Lower leg skin (tissue), 4 donors: ENCODE measurements at regions not wholly inside any gene's neighbourhood (a gene's known extent, or its start where the extent isn't known, plus 50 kb on each side); places are given as distances from the start of the nearest gene placed in this dataset.

Source experiments
- DNase-seq, 2 donors: peaks; one replicate each; pipeline ENCODE4 v3.0.0-alpha.2; 2019; ENCODE audit warnings: low spot score in 2 of 2
- H3K4me3 ChIP-seq: fragments of 200-600 bp; sonication (generic); 2 replicates; pipeline ENCODE4 v1.5.1; 2017; ENCODE audit warnings: mild to moderate bottlenecking, low read depth; ENCODE audit not compliant: poor library complexity, severe bottlenecking
- CTCF ChIP-seq, 3 donors: fragments of 450-650 bp; IDR thresholded peaks; one replicate each; pipeline ENCODE4 v1.5.1; 2016; ENCODE audit warnings: antibody characterized with exemption in 3 of 3, mild to moderate bottlenecking in 3 of 3, moderate library complexity in 2 of 3
- POLR2A ChIP-seq, 2 donors: fragments of 450-650 bp; IDR thresholded peaks; one replicate each; pipeline ENCODE4 v1.6.1; 2016 to 2017; ENCODE audit warnings: antibody characterized with exemption in 2 of 2, mild to moderate bottlenecking in 1 of 2, moderate library complexity in 1 of 2
- WGBS, 2 donors: methylation state at CpG; one replicate each; pipeline ENCODE4 v1.1.5; 2018; 5-methylcytosine and 5-hydroxymethylcytosine counted together
- intact Hi-C: fragments of 100-400 bp; cut with DNase I; formaldehyde crosslinking; loops from one replicate; pipeline ENCODE4 v1.15.0; 2023; ENCODE audit warnings: low total_unique reads

GRCh38 chr2:156219491-156220100 lies 112.9 kb downstream of the NR4A2 start:
- DNase-seq, result peak in 1 of 2 donors; percentile 80
- intact Hi-C loops, result no loop called here
- no peak overlapping the region for H3K4me3 ChIP-seq
- WGBS, 2 donors, result 75 to 86% methylated on average over 4 of the region's 4 CpGs
- no peak for TF ChIP-seq CTCF (IDR thresholded peaks at IDR 0.05)
- no peak for TF ChIP-seq POLR2A (IDR thresholded peaks at IDR 0.05)

GRCh38 chr2:156215656-156216055 lies 116.9 kb downstream of the NR4A2 start:
- TF ChIP-seq CTCF (IDR thresholded peaks at IDR 0.05), result no peak
- DNase-seq, result no peak
- intact Hi-C loops, result no loop called here

DNA sequence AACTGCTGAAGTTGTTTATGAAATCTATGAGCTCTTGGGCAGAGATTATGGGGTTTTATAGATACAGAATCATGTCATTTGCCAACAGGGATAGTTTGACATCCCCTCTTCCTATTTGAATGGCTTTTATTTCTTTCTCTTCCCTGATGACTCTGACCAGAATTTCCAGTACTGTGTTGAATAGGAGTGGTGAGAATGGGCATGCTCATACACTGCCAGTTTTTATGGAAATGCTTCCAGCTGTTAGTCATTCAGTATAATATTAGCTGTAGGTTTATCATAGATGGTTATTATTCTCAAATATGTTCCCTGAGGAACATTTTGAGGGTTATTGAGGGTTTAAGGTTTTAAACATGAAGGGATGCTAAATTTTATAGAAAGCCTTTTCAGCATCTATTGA lies 121.2 kb downstream of the NR4A2 start:
- intact Hi-C loops, result no loop called here
- no peak for TF ChIP-seq CTCF (IDR thresholded peaks at IDR 0.05)
- no peak for TF ChIP-seq POLR2A (IDR thresholded peaks at IDR 0.05)
- DNase-seq, result no peak
- no peak overlapping the region for H3K4me3 ChIP-seq

More at GRCh38 chr2:156215656-156216055, 116.9 kb downstream of the NR4A2 start:
- 71 to 74% methylated on average over 2 of the region's 2 CpGs for WGBS, 2 donors
- no peak overlapping the region for H3K4me3 ChIP-seq

DNA sequence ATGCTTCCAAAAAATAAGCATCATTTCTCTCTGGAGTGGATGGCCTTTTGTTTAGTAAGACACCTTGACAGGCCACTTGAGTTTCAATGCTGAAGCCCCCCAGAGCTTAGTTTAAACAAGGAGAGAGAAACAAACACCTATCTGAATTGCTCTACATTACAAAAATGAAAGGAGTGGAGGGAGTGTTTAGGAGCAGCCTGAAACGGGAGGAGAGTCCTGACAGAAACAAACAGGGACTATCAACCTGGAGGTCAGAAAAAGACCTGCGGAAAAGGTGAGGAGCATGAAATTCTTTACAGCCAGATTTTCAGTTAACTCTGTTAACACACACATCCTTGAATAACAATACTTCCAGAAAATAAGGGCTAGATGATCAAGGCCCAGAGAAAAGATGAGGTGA lies 126.2 kb downstream of the NR4A2 start:
- WGBS, 2 donors, result 50 to 51% methylated on average over 2 of the region's 2 CpGs
- no peak for DNase-seq
- TF ChIP-seq POLR2A (IDR thresholded peaks at IDR 0.05) (no peak), CTCF (IDR thresholded peaks at IDR 0.05) (no peak)
- intact Hi-C loops, result no loop called here
- no peak overlapping the region for H3K4me3 ChIP-seq

GRCh38 chr2:156199588-156199987 lies 132.9 kb downstream of the NR4A2 start:
- intact Hi-C loops, result no loop called here
- H3K4me3 ChIP-seq, result no peak overlapping the region
- DNase-seq, result no peak
- TF ChIP-seq POLR2A (IDR thresholded peaks at IDR 0.05) (no peak), CTCF (IDR thresholded peaks at IDR 0.05) (no peak)

DNA sequence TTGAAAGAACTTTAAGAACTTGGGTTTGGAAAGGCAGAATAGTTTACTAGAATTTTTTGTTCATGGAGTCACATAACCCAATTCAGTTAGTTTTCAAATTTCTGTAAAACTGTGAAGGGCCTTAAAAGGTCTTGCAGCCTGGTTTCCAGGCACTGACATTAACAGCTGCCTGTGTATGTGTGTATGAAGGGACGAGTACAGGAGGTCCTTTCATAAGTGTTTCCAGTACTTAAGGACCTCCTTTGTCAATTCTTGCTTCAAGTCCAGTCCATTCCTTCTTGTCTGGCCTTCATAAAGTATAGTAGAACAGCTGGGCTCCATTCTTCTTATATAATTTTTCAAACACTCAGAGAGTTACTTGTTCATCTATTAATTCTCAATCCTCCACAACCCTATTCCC lies 136.5 kb downstream of the NR4A2 start:
- intact Hi-C loops, result no loop called here
- TF ChIP-seq CTCF (IDR thresholded peaks at IDR 0.05) (no peak), POLR2A (IDR thresholded peaks at IDR 0.05) (no peak)
- no peak for DNase-seq
- no peak overlapping the region for H3K4me3 ChIP-seq
- 81 to 90% methylated on average over 1 of the region's 1 CpG for WGBS, 2 donors
